ENCODE measurements at regions not wholly inside any gene's neighbourhood (a gene's known extent, or its start where the extent isn't known, plus 50 kb on each side); places are given as distances from the start of the nearest gene placed in this dataset.
A peak's percentile ranks its signal among the peaks of the same experiment; 100 is the strongest.

DNA sequence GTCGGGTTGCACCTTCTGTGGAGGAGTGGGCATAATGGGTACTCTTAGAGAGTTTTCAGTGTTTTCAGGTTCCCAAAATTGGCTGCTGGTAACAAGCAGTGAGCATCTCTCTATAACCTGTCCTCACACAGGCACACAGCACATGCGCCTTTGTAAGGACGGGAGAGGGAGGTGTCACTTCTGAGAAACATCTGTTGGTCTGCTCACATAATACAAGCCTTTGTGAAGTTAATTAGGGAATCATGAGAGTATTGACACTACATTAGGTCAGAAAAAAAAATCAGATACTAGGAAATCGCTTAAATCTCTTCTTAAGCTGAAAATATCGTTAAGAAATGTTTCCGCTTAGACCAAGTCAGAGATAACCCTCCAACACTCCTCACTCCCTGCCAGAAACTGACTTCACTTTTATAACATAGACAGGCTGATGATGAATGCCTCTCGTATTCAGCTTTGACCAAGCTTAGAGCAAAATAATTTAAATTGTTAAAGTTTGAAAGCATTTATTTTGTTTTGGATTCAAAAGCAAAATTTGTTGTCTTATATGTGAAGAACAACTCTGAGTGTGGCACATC lies 769.7 kb downstream of the TNS3 start:
- no peaks in the 10 kb centered on the region; the same call in 1 of the 2 replicates for H3K36me3 Mint-ChIP-seq

DNA sequence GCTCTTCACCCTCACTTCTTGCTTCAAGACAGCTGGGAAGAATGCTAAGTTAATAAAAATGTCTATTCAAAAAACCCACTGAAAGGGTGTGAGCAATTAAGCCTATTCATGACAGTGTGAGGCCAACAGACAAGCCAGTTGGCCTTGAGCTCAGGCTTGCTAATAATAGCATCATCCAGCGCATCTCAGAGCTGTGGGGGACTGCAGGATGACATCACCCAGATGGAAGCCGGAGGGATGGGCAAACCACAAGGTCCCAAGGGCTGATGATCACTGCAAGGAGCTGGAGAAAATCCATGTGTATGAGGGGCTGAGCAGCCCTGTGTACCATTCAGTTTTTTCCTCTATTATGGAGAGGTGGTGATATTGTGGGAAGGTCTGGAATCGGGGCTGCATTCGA lies 770.4 kb downstream of the TNS3 start:
- no peak overlapping the region for H3K4me3 Mint-ChIP-seq
- ChIA-PET POLR2A (no interaction called here), CTCF (no interaction called here)
- H3K9me3 Mint-ChIP-seq: peaks cover 7% of the 10 kb centered on the region
- no peak overlapping the region for H3K27ac Mint-ChIP-seq
- no peaks in the 10 kb centered on the region for H3K27me3 Mint-ChIP-seq (ENCODE audit: low read depth)
- H3K36me3 Mint-ChIP-seq: no peaks in the 10 kb centered on the region
- no peak for DNase-seq (ENCODE audit: low spot score)
- no peak for TF ChIP-seq RORB (CRISPR knock-in tag; IDR thresholded peaks at IDR 0.05)
- 0 out of 2 replicates have a peak, but pooled peaks cover 6% of the 10 kb centered on the region for H3K4me1 Mint-ChIP-seq
- no peak; the same call in 1 of the 2 replicates for ATAC-seq

More for the DNA sequence above, 769.7 kb downstream of the TNS3 start:
- Mint-ChIP-seq H3K27me3 (ENCODE audit: low read depth) (no peaks in the 10 kb centered on the region), H3K4me3 (no peak overlapping the region), H3K27ac (no peak overlapping the region), H3K4me1 (0 out of 2 replicates have a peak, but pooled peaks cover 6% of the 10 kb centered on the region), H3K9me3 (peaks cover 13% of the 10 kb centered on the region)
- CTCF ChIA-PET: no interaction called here
- no peak for ATAC-seq
- TF ChIP-seq, protein P1, sequence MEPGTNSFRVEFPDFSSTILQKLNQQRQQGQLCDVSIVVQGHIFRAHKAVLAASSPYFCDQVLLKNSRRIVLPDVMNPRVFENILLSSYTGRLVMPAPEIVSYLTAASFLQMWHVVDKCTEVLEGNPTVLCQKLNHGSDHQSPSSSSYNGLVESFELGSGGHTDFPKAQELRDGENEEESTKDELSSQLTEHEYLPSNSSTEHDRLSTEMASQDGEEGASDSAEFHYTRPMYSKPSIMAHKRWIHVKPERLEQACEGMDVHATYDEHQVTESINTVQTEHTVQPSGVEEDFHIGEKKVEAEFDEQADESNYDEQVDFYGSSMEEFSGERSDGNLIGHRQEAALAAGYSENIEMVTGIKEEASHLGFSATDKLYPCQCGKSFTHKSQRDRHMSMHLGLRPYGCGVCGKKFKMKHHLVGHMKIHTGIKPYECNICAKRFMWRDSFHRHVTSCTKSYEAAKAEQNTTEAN (CRISPR knock-in tag; IDR thresholded peaks at IDR 0.05): no peak
- TF ChIP-seq CREM (CRISPR knock-in tag; IDR thresholded peaks at IDR 0.05): no peak
- TF ChIP-seq, protein P2, sequence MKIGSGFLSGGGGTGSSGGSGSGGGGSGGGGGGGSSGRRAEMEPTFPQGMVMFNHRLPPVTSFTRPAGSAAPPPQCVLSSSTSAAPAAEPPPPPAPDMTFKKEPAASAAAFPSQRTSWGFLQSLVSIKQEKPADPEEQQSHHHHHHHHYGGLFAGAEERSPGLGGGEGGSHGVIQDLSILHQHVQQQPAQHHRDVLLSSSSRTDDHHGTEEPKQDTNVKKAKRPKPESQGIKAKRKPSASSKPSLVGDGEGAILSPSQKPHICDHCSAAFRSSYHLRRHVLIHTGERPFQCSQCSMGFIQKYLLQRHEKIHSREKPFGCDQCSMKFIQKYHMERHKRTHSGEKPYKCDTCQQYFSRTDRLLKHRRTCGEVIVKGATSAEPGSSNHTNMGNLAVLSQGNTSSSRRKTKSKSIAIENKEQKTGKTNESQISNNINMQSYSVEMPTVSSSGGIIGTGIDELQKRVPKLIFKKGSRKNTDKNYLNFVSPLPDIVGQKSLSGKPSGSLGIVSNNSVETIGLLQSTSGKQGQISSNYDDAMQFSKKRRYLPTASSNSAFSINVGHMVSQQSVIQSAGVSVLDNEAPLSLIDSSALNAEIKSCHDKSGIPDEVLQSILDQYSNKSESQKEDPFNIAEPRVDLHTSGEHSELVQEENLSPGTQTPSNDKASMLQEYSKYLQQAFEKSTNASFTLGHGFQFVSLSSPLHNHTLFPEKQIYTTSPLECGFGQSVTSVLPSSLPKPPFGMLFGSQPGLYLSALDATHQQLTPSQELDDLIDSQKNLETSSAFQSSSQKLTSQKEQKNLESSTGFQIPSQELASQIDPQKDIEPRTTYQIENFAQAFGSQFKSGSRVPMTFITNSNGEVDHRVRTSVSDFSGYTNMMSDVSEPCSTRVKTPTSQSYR (CRISPR knock-in tag; IDR thresholded peaks at IDR 0.05): no peak
- no peak for DNase-seq (ENCODE audit: low spot score)
- POLR2A ChIA-PET: no interaction called here

DNA sequence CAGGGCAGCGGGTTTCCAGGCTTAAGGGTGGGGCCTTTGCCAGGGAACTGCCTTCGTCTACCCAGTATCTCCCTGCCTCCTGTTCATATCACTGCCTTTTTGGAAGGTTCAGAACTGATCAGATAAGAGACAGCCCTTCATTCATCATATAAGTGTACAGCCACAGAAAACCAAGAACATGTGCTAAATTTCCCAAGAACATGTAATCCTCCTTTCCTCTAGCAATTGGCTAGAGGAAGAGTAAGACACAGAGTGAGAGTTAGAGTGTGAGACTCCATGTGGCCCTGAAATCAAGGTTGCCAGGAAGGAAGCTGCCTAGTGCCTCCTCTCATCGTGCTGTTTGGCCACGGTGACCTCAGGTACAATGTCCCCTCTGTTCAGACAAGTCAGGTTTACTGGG lies 770.9 kb downstream of the TNS3 start:
- H3K9me3 Mint-ChIP-seq: peaks cover 5% of the 10 kb centered on the region; the same call in 1 of the 2 replicates
- 0 out of 2 replicates have a peak, but pooled peaks cover 6% of the 10 kb centered on the region for H3K4me1 Mint-ChIP-seq
- CTCF ChIA-PET: no interaction called here
- POLR2A ChIA-PET: no interaction called here
- TF ChIP-seq PRRX2 (CRISPR knock-in tag; IDR thresholded peaks at IDR 0.05) (no peak), TEAD1 (CRISPR knock-in tag; IDR thresholded peaks at IDR 0.05) (no peak), CREB1 (CRISPR knock-in tag; IDR thresholded peaks at IDR 0.05) (no peak)
- TF ChIP-seq, protein P3, sequence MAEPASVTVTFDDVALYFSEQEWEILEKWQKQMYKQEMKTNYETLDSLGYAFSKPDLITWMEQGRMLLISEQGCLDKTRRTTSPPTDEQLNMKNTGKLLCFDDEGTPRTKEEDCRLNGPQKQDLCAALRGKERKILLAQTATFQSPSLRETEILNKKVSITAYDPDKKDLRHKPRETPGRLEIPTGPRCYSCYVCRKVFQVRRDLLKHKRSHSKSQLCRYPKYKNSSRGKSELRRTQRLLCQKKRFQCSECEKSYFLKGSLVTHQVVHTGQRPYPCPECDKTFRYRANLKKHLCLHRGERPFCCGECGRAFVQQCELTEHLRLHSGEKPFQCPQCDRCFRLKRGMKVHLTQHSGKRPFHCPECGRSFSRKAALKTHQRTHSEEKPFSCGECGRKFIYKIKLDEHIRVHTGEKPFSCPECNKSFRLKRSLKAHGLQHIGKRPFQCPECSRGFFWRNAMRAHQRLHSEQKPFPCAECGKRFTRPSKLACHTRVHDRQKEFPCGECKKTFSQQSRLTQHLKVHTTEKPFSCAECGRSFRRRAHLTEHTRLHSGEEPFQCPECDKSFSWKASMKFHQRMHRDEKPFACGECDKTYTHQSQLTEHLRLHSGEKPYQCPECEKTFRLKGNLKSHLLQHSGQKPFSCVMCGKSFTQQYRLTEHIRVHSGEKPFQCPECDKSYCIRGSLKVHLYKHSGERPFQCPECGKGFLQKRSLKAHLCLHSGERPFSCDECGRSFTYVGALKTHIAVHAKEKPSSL (CRISPR knock-in tag; conservative IDR thresholded peaks at IDR 0.05): no peak
- TF ChIP-seq, protein P4, sequence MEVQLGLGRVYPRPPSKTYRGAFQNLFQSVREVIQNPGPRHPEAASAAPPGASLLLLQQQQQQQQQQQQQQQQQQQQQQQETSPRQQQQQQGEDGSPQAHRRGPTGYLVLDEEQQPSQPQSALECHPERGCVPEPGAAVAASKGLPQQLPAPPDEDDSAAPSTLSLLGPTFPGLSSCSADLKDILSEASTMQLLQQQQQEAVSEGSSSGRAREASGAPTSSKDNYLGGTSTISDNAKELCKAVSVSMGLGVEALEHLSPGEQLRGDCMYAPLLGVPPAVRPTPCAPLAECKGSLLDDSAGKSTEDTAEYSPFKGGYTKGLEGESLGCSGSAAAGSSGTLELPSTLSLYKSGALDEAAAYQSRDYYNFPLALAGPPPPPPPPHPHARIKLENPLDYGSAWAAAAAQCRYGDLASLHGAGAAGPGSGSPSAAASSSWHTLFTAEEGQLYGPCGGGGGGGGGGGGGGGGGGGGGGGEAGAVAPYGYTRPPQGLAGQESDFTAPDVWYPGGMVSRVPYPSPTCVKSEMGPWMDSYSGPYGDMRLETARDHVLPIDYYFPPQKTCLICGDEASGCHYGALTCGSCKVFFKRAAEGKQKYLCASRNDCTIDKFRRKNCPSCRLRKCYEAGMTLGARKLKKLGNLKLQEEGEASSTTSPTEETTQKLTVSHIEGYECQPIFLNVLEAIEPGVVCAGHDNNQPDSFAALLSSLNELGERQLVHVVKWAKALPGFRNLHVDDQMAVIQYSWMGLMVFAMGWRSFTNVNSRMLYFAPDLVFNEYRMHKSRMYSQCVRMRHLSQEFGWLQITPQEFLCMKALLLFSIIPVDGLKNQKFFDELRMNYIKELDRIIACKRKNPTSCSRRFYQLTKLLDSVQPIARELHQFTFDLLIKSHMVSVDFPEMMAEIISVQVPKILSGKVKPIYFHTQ (CRISPR knock-in tag; IDR thresholded peaks at IDR 0.05): no peak
- no peak overlapping the region for H3K4me3 Mint-ChIP-seq
- no peak for DNase-seq (ENCODE audit: low spot score)
- no peaks in the 10 kb centered on the region for H3K36me3 Mint-ChIP-seq
- ATAC-seq: no peak
- H3K27ac Mint-ChIP-seq: no peak overlapping the region
- no peaks in the 10 kb centered on the region for H3K27me3 Mint-ChIP-seq (ENCODE audit: low read depth)

DNA sequence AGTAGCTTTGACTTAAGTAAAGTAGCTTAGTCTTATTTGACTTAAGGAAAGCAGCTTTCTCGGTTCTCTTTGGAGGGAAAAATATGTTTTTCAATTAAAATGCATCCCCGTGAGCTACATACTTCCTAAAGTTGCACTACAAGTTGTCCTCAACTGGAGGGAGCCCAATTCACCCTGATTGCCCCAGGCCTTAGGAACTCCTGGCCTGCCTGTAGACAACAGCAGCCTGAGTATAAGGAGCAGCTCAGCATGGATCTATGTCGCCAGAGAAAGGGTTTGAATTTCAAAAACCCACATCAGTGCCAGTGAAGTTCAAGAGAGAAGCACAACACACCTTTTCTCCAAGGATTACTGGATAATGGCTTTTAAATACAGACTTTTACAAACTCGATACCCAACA lies 772.0 kb downstream of the TNS3 start:
- no peak for TF ChIP-seq GTF2I (CRISPR knock-in tag; conservative IDR thresholded peaks at IDR 0.05)
- no peak overlapping the region for H3K27ac Mint-ChIP-seq
- H3K27me3 Mint-ChIP-seq (ENCODE audit: low read depth): no peaks in the 10 kb centered on the region
- no peak overlapping the region for H3K4me3 Mint-ChIP-seq
- H3K4me1 Mint-ChIP-seq: peaks cover 13% of the 10 kb centered on the region
- POLR2A ChIA-PET: no interaction called here
- ATAC-seq (peak; percentile 56), DNase-seq (ENCODE audit: low spot score) (no peak)
- CTCF ChIA-PET: no interaction called here
- peaks cover 7% of the 10 kb centered on the region; the same call in 1 of the 2 replicates for H3K9me3 Mint-ChIP-seq
- H3K36me3 Mint-ChIP-seq: no peaks in the 10 kb centered on the region
